ENCODE measurements at regions not wholly inside any gene's neighbourhood (a gene's known extent, or its start where the extent isn't known, plus 50 kb on each side); places are given as distances from the start of the nearest gene placed in this dataset.
"Not testable (repeated sequence)": the region's sequence is repeated elsewhere in the genome, so short reads cannot be mapped to it uniquely, and the experiment has no call there.

DNA sequence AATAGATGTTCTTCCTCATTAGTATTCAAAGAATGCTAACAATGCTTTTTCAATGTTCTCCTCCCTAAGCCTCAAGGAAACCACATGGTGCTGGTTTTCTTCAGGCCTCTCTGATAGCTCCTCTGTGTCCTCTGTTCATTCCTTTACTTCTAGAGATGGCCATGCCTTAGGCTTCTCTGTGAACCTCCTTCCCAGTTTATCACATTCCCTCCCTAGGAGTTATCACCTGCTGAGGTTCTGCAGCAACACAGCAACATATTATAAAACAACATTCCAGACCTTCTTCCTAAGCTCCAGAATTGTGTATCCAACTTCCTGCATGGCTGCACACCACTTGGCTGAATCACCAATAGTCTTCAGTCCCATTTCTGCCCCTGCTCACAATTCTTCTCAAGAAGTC lies 325.5 kb downstream of the IRS1 start:
- DNase-seq (ENCODE audit: low spot score) = no peak

- DNase-seq (ENCODE audit: low spot score) = no peak
Measured at GRCh38 chr2:226471987-226472470, 327.6 kb downstream of the IRS1 start.

DNA sequence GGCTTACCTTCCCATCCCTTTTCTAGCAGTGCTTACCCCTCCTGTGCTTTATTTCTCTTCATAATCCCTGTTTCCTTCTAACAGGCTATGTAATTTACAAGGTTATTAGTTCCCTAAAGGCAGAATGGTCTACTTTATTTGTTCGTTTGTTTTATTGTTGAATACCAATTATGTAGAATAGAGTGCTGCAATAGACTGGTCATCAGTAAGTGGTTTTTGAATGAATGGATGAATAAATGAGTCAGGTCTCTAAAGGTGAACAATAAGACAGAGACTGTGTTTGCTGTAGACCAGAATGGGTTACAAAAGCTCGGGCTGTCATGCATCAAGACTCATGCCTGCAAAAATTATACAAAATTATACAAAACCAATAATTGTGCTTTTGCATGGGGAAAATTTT lies 332.0 kb downstream of the IRS1 start:
- no peak for DNase-seq (ENCODE audit: low spot score)

DNA sequence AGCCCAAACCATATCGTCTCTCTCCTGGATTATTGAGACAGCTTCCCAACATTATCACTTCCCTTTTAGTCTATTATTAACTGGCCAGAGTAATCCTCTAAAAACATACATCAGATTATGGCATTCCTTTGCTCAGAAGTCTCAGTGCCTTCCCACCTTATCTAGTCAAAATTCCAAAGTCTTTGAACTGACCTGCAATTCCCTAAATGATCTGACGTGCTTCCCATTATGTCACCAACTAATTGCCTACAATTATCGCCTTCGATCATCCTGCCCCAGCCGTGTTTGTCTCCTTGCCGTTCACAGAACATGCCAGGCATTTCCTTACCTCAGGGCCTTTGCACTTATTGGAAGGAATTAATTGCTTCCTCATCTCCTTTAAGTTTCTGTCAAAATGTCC lies 332.4 kb downstream of the IRS1 start:
- DNase-seq (ENCODE audit: low spot score) = no peak

- no peak for DNase-seq (ENCODE audit: low spot score)
Measured at GRCh38 chr2:226466589-226466988, 333.0 kb downstream of the IRS1 start.

- no peak for DNase-seq (ENCODE audit: low spot score)
Measured at GRCh38 chr2:226466124-226466523, 333.5 kb downstream of the IRS1 start.

DNA sequence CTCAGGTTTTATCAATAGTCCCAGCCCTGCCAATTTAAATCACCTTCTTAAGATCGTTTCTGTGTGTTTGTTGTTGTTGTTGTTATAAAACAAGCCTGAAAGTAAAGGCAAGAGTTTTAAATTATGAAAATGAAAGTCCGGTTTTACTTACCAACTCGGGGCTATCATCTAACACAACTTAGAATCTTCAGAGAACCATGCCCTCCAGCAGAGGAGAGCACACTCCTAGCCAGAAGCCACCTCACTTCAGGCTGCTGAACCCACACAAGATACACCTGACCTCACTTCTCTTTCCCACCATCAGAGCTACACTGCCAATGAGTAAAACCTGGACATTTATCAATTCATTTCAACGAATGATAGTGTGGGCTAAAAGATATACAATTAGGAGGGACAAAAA lies 335.2 kb downstream of the IRS1 start:
- no peak for DNase-seq (ENCODE audit: low spot score)

GRCh38 chr2:226463154-226463553 lies 336.5 kb downstream of the IRS1 start:
- DNase-seq (ENCODE audit: low spot score) = no peak

- no peak for DNase-seq (ENCODE audit: low spot score)
Measured at GRCh38 chr2:226461981-226462380, 337.6 kb downstream of the IRS1 start.

GRCh38 chr2:226456144-226456543 lies 343.5 kb downstream of the IRS1 start:
- not testable (repeated sequence) for DNase-seq (ENCODE audit: low spot score)

DNA sequence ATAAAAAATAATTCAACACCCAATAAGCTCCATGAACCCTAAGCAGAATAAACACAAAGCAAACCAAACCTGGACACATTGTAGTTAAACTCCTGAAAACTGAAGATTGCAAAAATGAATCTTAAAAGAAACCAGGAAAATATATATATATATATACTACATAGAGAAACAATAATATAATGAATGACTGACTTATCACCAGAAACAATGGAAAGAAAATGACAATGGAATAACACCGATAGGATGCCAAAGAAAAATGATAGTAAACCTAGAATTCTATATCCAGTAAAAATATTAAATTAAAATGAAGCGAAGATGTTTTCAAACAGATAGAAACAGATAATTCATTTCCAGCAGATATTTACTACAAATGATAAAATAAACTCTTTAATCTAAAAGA lies 346.9 kb downstream of the IRS1 start:
- DNase-seq (ENCODE audit: low spot score) = no peak

GRCh38 chr2:226451486-226451885 lies 348.1 kb downstream of the IRS1 start:
- no peak for DNase-seq (ENCODE audit: low spot score)

- DNase-seq (ENCODE audit: low spot score) = no peak
Measured at GRCh38 chr2:226450141-226450540, 349.5 kb downstream of the IRS1 start.

DNA sequence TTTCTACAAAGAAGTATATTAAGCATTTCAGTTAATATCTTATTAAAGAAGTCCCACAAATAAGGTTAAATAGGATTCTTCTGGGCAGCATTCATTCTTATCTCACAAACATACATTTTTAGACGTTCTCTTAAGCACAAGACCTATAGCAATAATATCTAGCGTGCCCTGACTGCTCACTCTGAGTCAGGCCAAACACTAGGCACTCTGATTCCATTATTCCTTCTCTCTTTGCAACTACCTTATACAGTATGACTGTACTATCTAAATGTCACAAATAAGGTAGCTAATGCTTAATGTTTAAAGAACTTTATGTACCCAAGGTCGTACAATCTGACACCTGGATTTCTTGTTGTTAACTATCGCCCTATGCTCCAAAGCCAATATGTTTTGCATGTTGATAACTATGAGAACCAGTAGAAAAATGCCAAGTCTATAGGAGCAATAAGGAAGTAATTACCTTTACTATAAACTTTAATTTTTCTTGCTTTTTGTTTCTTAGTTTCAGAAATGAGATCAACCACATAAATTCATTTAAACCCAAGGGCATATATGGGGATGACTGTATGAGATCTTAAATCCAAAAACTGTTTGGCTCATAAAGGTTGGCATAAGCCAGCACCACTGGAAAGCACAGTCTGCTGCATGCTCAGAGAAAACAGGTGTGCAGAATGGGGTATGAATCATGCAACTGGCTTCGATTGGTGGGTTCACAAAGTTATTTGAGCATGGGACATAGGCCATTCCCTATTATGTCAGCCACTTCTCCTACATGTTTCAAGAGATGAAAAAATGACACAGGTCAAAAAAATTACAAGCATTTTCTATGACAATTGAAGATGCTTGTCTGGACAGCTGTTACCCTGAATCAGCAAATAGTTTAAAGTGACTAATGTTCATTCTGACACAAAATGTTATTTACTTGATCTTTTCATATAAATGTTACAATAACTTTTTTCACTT lies 352.0 kb downstream of the IRS1 start:
- peak; percentile 16 for DNase-seq (ENCODE audit: low spot score)

DNA sequence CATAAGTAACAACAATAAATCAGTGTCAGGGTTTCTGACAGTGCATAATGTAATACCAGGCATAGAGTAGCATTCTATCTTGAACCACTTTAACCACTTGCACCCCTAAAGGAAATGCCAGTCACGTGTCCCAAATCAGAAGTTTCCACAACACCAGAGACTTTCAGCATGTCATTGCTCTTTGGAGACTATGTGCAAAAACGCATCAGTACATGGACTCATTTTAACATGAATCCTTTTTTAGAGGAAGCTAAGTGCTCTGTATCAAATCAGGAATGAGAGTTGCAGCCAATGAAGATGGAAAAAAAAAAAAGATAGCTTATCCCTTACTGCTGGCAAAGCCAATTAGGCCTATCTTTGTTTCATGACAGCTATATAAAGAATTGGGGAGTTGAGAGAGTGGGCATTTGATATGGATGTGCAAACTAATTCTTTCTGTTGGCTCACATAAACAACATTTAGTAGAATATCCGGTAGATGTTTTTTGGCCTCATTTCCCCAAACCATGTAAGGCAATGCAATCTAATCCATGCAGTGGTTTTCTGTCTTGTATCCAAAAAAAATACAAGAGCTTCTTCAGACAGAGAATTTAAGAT lies 353.1 kb downstream of the IRS1 start:
- DNase-seq (ENCODE audit: low spot score) = peak; percentile 15

- no peak for DNase-seq (ENCODE audit: low spot score)
Measured at GRCh38 chr2:226445216-226445861, 354.3 kb downstream of the IRS1 start.

DNA sequence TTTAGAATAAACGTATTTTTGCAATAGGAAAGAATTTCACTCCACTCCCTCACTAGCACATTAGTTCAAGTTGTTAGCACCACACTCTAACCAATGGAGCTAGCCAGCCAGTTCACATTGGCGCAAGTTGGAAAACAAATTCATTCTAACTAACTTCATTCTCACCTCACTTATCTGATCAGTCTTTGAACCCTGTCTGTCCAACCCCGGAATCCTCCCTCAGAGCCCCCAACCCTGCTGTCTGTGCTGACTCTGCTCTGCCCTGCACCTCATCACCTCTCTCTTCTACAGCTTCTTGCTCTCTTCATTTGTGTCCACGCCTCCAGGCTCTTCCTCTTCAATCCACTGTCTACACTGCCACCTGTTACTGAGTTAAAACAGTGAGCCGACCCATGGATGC lies 356.5 kb downstream of the IRS1 start:
- DNase-seq (ENCODE audit: low spot score) = no peak

GRCh38 chr2:226440127-226440918 lies 359.3 kb downstream of the IRS1 start:
- peak; percentile 50 for DNase-seq (ENCODE audit: low spot score)

DNA sequence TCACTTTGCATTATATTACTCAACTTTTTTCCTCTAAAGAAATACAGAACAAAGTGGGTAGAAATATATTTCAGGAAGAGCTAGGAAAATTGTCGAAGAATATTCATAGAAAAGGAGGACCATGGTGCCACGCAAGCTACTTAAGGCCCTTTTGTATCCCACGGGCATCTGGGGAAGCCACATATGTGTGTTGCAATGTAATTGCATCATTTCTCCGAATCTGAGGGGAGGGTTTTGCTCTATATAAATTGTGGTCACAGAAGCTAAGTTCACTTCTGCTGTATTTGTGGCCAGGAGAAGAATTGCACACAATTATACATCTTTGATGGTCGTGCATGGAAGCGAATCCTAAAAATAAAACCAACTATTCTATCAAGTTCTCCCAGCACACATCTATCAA lies 360.3 kb downstream of the IRS1 start:
- DNase-seq (ENCODE audit: low spot score) = no peak

DNA sequence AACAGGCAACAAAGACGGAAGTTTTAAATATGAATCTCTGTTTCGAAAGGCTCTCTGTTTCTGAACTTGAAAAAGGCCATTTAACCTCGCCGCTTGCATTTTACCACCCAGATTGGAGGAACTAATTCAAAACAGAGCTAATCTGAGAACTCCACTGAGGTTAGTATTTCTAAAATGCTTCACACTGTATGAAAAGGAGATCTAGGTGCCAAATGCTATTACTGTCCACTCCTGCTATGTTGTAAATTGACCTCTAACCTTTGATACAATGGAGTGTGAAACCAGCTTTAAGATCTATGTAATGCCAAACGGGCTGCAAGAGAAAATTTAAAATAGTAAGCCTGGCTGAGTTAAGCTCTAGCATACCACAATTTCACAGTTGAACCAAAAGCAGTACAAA lies 364.5 kb downstream of the IRS1 start:
- DNase-seq (ENCODE audit: low spot score) = no peak

DNA sequence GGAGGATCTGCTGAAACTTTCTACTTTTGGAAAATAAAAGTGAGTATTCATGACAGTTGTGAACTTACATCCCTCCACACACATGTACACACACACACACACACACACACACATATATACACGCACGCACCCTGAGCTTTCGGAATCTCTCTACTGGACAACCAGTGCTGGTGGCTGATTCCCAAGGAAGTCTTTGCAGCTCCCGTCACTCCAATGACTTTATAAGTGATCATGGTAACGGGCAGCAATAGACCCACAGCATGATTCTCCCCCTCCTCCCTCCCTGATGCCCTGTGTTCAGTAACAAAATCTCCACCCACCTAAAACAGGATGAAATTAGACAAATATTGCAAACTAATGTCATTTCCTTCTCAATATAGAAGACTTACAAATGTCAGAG lies 364.9 kb downstream of the IRS1 start:
- DNase-seq (ENCODE audit: low spot score) = no peak

Data from GM03348 (cell line).